Astrocyte of the spinal cord (primary cell): ENCODE measurements at regions not wholly inside any gene's neighbourhood (a gene's known extent, or its start where the extent isn't known, plus 50 kb on each side); places are given as distances from the start of the nearest gene placed in this dataset.

Experiments
- DNase-seq: peaks from one replicate; pipeline ENCODE4 v3.0.0; 2011; ENCODE audit warnings: low read depth, low spot score
- H3K4me3 ChIP-seq: 2 replicates; pipeline ENCODE4 v1.5.1; 2011; ENCODE audit warnings: low read depth, mild to moderate bottlenecking, low read length, moderate library complexity
- in situ Hi-C: cut with HindIII; loops from 2 replicates; pipeline ENCODE4 v1.10.0; 2017; ENCODE audit warnings: low sequenced_read_pairs
- TF ChIP-seq, protein P1 (sequence below): IDR thresholded peaks from 2 replicates; pipeline ENCODE4 v1.5.1; 2012; ENCODE audit warnings: low read depth, mild to moderate bottlenecking, low read length, inconsistent platforms

DNA sequence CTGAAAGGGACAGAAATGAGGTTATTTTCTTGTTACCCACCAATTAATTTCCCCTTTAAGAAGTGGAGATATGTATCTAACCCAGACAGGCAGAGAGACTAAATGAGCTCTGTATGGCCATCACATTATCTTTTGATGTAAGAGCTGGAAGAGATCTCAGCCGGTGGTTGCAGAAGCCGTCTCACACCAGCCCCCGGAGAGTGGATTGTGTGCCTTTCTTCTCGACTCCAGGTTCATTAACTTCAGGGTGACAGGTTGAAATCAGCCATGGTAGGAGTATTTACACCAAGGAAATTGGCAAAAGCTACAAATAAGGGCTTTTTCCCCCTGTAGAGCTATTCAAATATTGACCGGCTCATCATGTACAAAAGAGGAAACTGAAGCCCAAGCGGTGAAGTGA, 580.3 kb upstream of the CADM1 start:
- TF ChIP-seq, protein P1, sequence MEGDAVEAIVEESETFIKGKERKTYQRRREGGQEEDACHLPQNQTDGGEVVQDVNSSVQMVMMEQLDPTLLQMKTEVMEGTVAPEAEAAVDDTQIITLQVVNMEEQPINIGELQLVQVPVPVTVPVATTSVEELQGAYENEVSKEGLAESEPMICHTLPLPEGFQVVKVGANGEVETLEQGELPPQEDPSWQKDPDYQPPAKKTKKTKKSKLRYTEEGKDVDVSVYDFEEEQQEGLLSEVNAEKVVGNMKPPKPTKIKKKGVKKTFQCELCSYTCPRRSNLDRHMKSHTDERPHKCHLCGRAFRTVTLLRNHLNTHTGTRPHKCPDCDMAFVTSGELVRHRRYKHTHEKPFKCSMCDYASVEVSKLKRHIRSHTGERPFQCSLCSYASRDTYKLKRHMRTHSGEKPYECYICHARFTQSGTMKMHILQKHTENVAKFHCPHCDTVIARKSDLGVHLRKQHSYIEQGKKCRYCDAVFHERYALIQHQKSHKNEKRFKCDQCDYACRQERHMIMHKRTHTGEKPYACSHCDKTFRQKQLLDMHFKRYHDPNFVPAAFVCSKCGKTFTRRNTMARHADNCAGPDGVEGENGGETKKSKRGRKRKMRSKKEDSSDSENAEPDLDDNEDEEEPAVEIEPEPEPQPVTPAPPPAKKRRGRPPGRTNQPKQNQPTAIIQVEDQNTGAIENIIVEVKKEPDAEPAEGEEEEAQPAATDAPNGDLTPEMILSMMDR, result no peak
- no peak overlapping the region for H3K4me3 ChIP-seq
- in situ Hi-C loops, result no loop called here
- DNase-seq, result no peak

- in situ Hi-C loops, result no loop called here
- no peak for DNase-seq
- H3K4me3 ChIP-seq, result no peak overlapping the region
- TF ChIP-seq, protein P1, result no peak
These were observed 578.0 kb upstream of the CADM1 start for GRCh38 chr11:116082256-116082655.

DNA sequence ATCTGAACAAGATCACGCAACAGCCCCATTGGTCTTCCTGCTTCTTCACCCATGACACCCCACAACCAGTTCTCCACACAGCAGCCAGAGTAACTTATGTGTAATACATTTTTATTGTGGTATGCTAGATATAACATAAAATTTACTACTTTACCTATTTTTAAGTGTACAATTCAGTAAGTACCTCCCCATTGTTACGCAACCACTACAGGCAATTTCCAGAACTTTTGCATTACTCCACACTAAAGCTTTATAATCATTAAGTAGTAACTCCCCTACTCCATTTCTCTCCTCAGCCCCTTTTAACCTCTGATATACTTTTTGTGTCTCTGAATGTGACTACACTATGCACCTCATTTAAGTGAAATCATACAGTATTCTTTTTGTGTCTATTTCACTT, 575.4 kb upstream of the CADM1 start:
- in situ Hi-C loops, result no loop called here
- no peak for DNase-seq
- TF ChIP-seq, protein P1, result no peak
- no peak overlapping the region for H3K4me3 ChIP-seq

DNA sequence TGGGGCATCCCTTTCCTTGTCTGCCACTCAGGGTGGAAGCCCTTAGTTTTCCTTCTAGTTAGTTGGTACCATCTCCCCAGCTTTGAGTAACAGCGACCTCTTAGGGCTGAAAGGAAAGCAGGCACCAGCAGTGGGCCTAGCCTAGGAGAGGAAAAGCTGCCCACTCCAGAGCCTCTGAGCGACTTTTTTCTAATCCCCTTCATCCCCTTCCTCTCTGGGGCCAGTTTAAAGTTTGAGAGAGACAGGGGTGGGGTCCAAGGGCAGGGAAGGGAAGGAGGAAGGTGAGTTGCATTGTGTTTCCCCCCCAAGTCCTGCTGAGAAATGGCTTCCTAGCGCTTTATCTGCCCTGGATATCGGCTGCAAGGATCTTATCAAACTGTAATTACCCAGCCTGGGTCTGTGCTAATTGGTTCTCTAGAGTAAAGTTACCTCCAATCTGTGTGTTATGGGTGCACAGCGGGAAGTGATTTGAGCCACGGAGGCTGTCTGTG, 573.9 kb upstream of the CADM1 start:
- DNase-seq, result no peak
- in situ Hi-C loops, result no loop called here
- no peak overlapping the region for H3K4me3 ChIP-seq
- TF ChIP-seq, protein P1, result peak; percentile 40

DNA sequence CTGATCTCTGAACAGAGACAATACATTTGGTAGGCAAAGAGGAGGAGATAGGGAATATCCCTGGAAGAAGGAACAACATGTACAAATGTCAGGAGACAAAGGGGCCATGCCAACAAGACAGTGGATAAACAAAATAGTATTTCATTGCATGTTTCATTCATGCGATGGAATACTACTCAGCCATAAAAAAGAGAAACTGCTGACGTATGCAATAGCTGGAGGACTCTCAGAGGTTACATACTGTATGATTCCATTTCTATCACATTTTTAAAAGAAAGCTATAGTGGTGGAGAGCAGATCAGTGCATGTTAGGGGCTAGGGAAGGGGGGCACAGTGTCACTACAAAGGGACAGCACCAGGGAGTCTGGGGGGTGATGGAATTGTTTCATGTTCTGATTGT, 572.9 kb upstream of the CADM1 start:
- no peak for DNase-seq
- TF ChIP-seq, protein P1, result no peak
- in situ Hi-C loops, result no loop called here
- H3K4me3 ChIP-seq, result no peak overlapping the region

GRCh38 chr11:116073854-116074837, 569.9 kb upstream of the CADM1 start:
- H3K4me3 ChIP-seq, result no peak overlapping the region
- TF ChIP-seq, protein P1, result no peak
- DNase-seq, result peak; percentile 5
- in situ Hi-C loops, result no loop called here
